HAP-1 (cell line): ENCODE measurements at regions not wholly inside any gene's neighbourhood (a gene's known extent, or its start where the extent isn't known, plus 50 kb on each side); places are given as distances from the start of the nearest gene placed in this dataset.
"Not testable (repeated sequence)": the region's sequence is repeated elsewhere in the genome, so short reads cannot be mapped to it uniquely, and the experiment has no call there.

Experiments
- DNase-seq, 2 experiments: peaks; one replicate each; pipeline ENCODE4 v3.0.0-alpha.2; 2016 to 2020; ENCODE audit warnings: low spot score in 2 of 2
- H3K27me3 ChIP-seq: fragments of 250-450 bp; sonication (Bioruptor Pico); 2 replicates; pipeline ENCODE4 v1.5.1; 2020; ENCODE audit warnings: low read depth, mild to moderate bottlenecking, moderate library complexity
- H3K36me3 ChIP-seq: fragments of 250-450 bp; sonication (Bioruptor Pico); replicated peaks from 2 replicates; pipeline ENCODE4 v1.5.1; 2020; ENCODE audit warnings: mild to moderate bottlenecking
- H3K4me1 ChIP-seq: fragments of 250-450 bp; sonication (Bioruptor Pico); 2 replicates; pipeline ENCODE4 v1.5.1; 2020; ENCODE audit warnings: mild to moderate bottlenecking
- H3K4me3 ChIP-seq: fragments of 250-450 bp; sonication (Bioruptor Pico); 2 replicates; pipeline ENCODE4 v1.5.1; 2020; ENCODE audit warnings: mild to moderate bottlenecking, moderate library complexity
- H3K9me3 ChIP-seq: fragments of 250-450 bp; sonication (Bioruptor Pico); 2 replicates; pipeline ENCODE4 v1.5.1; 2020; ENCODE audit warnings: mild to moderate bottlenecking, moderate library complexity
- in situ Hi-C: fragments of 300-500 bp; cut with MboI; formaldehyde crosslinking; loops from 3 replicates; pipeline ENCODE4 v1.14.3; 2020; ENCODE audit warnings: low sequenced_read_pairs, inconsistent platforms, mixed read lengths

DNA sequence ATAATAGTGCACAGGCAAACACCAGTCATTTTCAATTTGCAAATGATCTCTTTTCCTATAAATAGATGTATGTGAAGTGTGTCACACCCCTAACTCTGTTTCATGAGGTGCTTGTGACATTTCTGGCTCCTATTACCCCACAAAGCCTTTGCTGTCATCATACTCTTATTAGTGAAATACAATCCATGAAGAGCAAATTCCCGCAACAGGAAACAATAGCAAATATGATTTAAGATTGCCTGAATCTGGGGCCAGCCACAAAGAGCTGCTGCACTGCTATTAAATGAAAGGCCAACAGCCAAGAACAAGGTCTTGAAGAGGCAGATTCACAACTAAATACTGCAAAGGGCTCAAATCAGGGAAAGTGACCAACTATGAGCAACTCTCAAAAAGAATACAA lies 96.3 kb upstream of the CAV2 start:
- Histone ChIP-seq H3K36me3 (no peaks in the 10 kb centered on the region), H3K4me1 (no peaks in the 10 kb centered on the region), H3K4me3 (no peak overlapping the region), H3K27me3 (no peaks in the 10 kb centered on the region), H3K9me3 (no peaks in the 10 kb centered on the region)
- DNase-seq = no peak
- in situ Hi-C loops = no loop called here

DNA sequence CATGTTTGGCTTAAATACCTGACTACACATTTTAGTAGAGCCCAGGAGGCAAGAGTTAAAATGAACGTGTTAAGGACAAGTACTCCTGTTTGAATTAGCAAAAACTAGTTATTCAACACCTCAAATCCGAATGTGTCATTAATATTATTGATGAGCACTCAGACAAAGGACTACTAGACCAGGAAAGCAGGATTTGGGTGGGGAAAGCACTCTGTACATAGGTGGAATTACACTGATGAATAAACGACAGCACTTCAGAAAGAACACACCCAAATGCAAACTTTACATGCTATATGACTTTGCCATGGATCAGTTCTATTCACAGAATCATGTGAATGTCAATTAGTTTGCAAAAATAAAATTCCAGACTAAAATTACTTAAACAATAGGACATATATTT lies 95.1 kb upstream of the CAV2 start:
- no peak for DNase-seq
- H3K4me1 ChIP-seq = no peaks in the 10 kb centered on the region
- in situ Hi-C loops = no loop called here
- no peaks in the 10 kb centered on the region for H3K9me3 ChIP-seq
- H3K36me3 ChIP-seq = no peaks in the 10 kb centered on the region
- H3K4me3 ChIP-seq = no peak overlapping the region
- H3K27me3 ChIP-seq = no peaks in the 10 kb centered on the region

DNA sequence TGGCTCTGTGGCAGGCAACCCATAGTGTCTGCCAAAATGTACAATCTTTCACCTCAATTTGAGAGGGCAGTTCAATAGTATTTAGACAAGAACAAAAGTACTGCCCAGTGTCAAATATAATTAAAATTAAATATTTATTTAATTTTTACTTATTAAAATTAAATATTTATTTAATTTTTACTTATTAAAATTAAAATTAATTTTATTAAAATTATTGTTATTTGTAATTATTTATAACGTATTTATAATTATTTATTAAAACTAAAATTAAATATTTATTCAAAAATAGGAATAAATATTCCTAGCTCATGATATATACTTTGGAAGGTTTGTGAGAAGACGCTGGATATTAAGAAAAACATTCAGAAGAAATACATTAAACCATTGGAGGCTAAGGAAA lies 93.7 kb upstream of the CAV2 start:
- in situ Hi-C loops = no loop called here
- Histone ChIP-seq H3K4me1 (no peaks in the 10 kb centered on the region), H3K9me3 (no peaks in the 10 kb centered on the region), H3K36me3 (no peaks in the 10 kb centered on the region), H3K27me3 (no peaks in the 10 kb centered on the region), H3K4me3 (no peak overlapping the region)
- no peak for DNase-seq

DNA sequence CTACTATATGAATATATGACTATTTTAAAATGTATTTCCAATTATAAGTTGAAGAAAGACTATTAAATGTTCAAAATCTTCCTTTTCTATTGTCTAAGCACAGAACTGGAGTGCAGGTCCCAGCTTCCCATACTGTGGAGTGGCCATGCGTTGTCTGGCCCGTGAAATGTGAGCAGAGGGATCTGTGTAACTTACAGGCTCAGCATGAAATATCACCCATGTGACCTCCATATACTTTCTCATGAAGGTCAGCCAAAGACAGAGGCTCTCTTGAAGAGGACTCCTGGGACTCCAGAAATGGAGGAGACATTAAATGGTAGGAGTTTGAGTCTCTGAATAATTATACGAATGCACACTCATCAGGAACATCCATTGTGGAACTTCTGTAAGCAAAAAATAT lies 92.4 kb upstream of the CAV2 start:
- in situ Hi-C loops = no loop called here
- no peak for DNase-seq
- Histone ChIP-seq H3K27me3 (no peaks in the 10 kb centered on the region), H3K4me3 (no peak overlapping the region), H3K9me3 (no peaks in the 10 kb centered on the region), H3K4me1 (no peaks in the 10 kb centered on the region), H3K36me3 (no peaks in the 10 kb centered on the region)

DNA sequence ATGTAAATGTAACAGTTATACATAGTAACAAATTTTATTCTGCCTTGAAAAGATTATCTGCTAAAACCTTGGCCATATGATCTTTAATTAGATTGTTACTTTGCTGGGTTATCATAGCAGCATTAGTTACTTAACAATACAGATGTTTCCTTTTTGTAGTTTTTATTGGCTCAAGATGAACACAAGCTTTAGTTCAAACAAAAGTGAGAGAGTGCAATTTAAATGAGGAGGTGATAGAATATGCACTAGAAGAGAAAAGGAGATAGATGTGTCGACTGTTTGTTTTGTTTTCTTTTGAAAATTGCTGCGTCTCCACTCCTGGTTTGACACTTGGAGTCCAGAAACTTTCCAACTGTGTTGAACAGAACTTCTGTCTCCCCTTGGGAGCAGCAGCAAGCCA lies 91.4 kb upstream of the CAV2 start:
- DNase-seq = no peak
- in situ Hi-C loops = no loop called here

DNA sequence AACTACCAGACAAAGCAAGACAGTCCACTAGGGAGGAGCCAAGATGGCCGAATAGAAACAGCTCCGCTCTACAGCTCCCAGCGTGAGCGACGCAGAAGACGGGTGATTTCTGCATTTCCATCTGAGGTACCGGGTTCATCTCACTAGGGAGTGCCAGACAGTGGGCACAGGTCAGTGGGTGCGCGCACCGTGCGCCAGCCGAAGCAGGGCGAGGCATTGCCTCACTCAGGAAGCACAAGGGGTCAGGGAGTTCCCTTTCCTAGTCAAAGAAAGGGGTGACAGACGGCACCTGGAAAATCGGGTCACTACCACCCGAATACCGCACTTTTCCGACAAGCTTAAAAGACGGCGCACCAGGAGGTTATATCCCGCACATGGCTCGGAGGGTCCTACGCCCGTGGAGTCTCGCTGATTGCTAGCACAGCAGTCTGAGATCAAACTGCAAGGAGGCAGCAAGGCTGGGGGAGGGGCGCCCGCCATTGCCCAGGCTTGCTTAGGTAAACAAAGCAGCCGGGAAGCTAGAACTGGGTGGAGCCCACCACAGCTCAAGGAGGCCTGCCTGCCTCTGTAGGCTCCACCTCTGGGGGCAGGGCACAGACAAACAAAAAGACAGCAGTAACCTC lies 90.6 kb upstream of the CAV2 start:
- H3K4me3 ChIP-seq, in situ Hi-C loops, H3K36me3 ChIP-seq, H3K4me1 ChIP-seq, H3K9me3 ChIP-seq, DNase-seq, H3K27me3 ChIP-seq: not testable (repeated sequence)

More for the DNA sequence above, 91.4 kb upstream of the CAV2 start:
- no peaks in the 10 kb centered on the region for H3K36me3 ChIP-seq
- no peaks in the 10 kb centered on the region for H3K27me3 ChIP-seq
- no peaks in the 10 kb centered on the region for H3K4me1 ChIP-seq
- H3K4me3 ChIP-seq = no peak overlapping the region
- no peaks in the 10 kb centered on the region for H3K9me3 ChIP-seq

DNA sequence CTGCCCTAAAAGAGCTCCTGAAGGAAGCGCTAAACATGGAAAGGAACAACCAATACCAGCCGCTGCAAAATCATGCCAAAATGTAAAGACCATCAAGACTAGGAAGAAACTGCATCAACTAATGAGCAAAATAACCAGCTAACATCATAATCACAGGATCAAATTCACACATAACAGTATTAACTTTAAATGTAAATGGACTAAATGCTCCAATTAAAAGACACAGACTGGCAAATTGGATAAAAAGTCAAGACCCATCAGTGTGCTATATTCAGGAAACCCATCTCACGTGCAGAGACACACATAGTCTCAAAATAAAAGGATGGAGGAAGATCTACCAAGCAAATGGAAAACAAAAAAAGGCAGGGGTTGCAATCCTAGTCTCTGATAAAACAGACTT lies 88.8 kb upstream of the CAV2 start:
- DNase-seq, H3K4me1 ChIP-seq, H3K27me3 ChIP-seq, H3K4me3 ChIP-seq, H3K36me3 ChIP-seq, in situ Hi-C loops, H3K9me3 ChIP-seq: not testable (repeated sequence)

DNA sequence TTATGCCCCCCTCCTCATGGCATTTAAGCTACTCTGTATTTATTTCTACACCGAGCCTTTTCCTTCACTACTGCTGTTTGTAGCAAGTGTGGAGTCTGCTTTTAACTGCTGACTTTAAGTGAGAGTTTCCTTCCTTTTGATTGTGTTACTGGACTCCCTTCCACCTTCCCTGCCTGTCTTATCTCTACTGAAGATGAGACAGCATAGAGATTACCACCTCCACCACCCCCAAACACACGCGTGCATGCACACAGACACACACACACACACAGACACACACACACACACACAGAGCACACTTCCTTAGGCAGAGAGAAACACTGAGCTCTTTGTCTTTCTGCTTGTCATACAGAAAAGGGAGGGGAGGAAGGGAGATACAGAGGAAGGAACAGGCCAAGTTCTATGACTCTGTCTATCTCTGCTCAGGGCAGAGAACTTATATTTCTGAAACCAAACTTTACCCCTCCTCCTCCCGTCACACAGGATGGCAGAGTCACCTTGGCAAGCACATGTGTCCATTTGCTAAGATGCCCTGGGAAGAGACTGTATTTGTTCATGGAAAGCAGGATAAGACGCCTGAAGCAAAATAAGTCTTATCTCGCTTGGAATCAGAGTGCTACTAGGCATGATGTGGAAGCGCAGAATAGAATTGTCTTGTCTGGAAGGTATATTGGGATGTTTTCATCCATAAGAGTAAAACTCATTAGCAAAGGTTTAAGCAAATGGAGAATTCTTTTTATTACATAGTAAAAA lies 81.8 kb upstream of the CAV2 start:
- Histone ChIP-seq H3K9me3 (no peaks in the 10 kb centered on the region), H3K4me1 (peaks cover 3% of the 10 kb centered on the region; the same call in 1 of the 2 replicates), H3K4me3 (no peak overlapping the region), H3K27me3 (no peaks in the 10 kb centered on the region), H3K36me3 (no peaks in the 10 kb centered on the region)
- no peak for DNase-seq
- in situ Hi-C loops = no loop called here

DNA sequence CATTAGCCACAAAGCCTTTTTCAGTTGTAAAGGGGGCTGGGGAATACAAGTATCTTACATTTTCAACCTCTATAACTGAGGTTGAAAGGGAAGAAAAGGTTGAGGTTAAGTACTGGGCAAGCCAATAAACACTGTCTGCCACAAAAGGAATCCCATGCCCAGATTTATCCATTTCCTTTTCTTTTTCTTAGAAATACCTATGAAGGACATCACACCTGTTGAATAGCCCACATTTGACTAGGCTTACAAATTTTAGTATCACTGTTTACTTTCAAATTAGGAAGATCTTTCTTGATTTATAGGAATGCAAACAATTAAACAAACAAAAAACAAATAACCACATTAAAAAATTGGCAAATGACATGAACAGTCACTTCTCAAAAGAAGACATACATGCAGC lies 81.0 kb upstream of the CAV2 start:
- Histone ChIP-seq H3K4me1 (peaks cover 3% of the 10 kb centered on the region; the same call in 1 of the 2 replicates), H3K27me3 (no peaks in the 10 kb centered on the region), H3K9me3 (no peaks in the 10 kb centered on the region), H3K4me3 (no peak overlapping the region), H3K36me3 (no peaks in the 10 kb centered on the region)
- no peak for DNase-seq
- in situ Hi-C loops = no loop called here

DNA sequence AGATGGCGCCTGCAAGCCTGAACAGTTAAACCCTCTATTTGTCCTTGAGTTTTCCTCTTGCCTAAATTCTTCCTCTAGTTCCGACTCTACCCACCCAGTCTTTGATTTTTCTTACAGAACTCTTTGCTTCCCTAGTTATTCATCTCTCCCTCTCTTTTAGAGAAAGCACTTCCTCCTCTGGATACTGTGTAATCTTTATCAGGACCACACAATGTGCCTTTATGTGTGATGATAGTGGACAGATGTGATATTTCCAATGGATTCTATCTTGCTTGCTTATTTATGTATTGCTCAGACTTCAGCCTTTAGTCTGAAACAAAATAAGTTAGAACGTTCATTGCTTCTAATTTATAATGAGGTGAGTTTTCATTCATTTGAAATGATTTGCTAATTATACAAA lies 79.5 kb upstream of the CAV2 start:
- Histone ChIP-seq H3K9me3 (no peaks in the 10 kb centered on the region), H3K27me3 (no peaks in the 10 kb centered on the region), H3K4me3 (no peak overlapping the region), H3K4me1 (peaks cover 9% of the 10 kb centered on the region; the same call in 1 of the 2 replicates), H3K36me3 (no peaks in the 10 kb centered on the region)
- no peak for DNase-seq
- in situ Hi-C loops = no loop called here

DNA sequence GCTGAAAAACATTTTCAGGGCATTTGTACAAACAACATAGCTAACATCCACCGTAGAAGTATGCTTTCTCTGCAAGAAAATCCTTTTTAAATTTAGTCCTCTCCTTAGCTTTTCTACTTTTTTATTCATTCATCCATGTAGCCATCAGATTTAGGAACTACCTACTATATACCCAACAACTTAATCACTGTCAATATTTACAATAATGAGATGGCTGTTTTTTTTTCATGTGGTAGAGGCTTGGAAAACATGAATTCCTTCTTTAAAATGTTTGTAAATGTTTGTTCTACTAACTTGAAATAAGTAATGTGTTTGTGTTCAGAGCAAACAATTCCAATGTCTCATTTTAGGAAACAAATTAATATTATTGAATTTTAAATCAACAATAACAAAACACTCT lies 78.2 kb upstream of the CAV2 start:
- in situ Hi-C loops = no loop called here
- Histone ChIP-seq H3K27me3 (no peaks in the 10 kb centered on the region), H3K4me1 (peaks cover 9% of the 10 kb centered on the region; the same call in 1 of the 2 replicates), H3K36me3 (no peaks in the 10 kb centered on the region), H3K9me3 (no peaks in the 10 kb centered on the region), H3K4me3 (no peak overlapping the region)
- DNase-seq = no peak

DNA sequence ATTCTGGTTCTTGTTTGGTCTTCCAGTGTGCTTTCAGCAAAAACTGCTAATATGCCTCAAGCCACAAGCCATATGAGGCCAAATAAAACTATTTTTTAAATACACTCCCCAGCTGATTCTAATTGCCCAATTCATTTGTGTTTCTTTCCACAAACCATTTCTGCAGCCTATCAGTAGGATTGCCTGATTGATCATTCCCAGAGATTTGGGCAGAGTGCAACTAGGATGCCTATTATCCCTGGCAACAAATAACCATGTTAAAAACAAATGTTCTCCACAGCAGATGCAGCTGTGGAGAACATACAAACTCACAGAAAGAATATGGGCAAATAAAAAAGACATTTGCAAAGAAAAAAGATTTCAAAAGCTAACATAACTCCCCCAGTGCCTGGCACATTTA lies 76.9 kb upstream of the CAV2 start:
- DNase-seq = no peak
- Histone ChIP-seq H3K27me3 (no peaks in the 10 kb centered on the region), H3K9me3 (no peaks in the 10 kb centered on the region; the same call in 1 of the 2 replicates), H3K4me3 (no peak overlapping the region), H3K4me1 (peaks cover 9% of the 10 kb centered on the region; the same call in 1 of the 2 replicates), H3K36me3 (no peaks in the 10 kb centered on the region)
- in situ Hi-C loops = no loop called here

DNA sequence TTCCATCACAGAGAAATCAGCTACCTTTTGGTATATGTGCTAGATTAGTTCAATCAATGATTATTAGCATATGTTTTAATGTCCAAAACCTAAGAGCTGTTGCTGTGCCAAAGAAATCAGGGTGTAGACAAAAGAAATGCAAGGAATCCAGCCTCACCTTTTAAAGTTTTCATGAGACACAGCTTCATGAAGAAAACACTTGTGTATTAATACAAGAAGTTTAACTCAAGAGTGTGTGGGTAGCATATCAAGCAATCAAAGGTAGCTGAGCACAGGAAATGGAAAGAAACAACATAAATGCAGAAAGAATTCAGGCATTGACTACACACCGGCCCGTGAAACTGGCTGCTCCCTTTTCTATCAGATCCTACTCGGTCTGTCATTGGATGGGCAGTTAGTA lies 76.0 kb upstream of the CAV2 start:
- DNase-seq = no peak
- H3K4me3 ChIP-seq = no peak overlapping the region
- peaks cover 6% of the 10 kb centered on the region; the same call in 1 of the 2 replicates for H3K4me1 ChIP-seq

DNA sequence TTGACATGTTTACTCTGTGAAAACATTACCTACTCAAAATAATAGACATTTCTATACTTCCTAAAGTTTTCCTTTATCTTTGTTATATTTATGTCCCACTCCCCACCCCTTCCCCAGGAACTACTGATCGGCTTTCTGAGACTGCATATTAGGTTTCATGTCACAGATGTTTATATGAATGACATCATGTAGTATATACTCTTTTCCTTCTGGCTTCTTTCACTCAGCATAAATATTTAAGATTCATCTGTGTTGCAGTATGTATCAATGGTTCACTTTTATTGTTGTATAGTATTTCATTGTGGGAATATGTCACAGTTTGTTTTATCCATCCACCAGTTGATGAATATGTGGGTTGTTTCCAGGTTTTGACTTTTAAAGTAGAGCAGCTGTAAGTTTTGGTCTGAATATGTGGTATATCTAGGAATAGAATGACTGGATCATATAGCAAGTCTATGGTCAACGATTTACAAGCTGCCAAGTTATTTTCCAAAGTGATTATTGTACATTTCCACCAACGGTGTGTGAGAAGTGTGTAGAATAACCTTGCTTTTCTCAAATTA lies 73.8 kb upstream of the CAV2 start:
- Histone ChIP-seq H3K36me3 (no peaks in the 10 kb centered on the region), H3K4me3 (no peak overlapping the region), H3K9me3 (no peaks in the 10 kb centered on the region; the same call in 1 of the 2 replicates), H3K4me1 (peaks cover 6% of the 10 kb centered on the region; the same call in 1 of the 2 replicates), H3K27me3 (no peaks in the 10 kb centered on the region)
- DNase-seq = no peak
- in situ Hi-C loops = no loop called here

More for the DNA sequence above, 76.0 kb upstream of the CAV2 start:
- no peaks in the 10 kb centered on the region for H3K36me3 ChIP-seq
- H3K27me3 ChIP-seq = no peaks in the 10 kb centered on the region
- H3K9me3 ChIP-seq = no peaks in the 10 kb centered on the region; the same call in 1 of the 2 replicates
- in situ Hi-C loops = no loop called here
